HUES6 (cell line): ENCODE measurements at regions not wholly inside any gene's neighbourhood (a gene's known extent, or its start where the extent isn't known, plus 50 kb on each side); places are given as distances from the start of the nearest gene placed in this dataset.
A peak's percentile ranks its signal among the peaks of the same experiment; 100 is the strongest.

Experiments
- H3K27ac ChIP-seq: 2 replicates; pipeline ENCODE4 v1.7.0; 2013; ENCODE audit warnings: low read depth, mild to moderate bottlenecking, low read length, inconsistent platforms
- H3K27me3 ChIP-seq: 2 replicates; pipeline ENCODE4 v1.6.1; 2013; ENCODE audit warnings: low read length; ENCODE audit not compliant: control insufficient read depth, insufficient read depth
- H3K36me3 ChIP-seq: 2 replicates; pipeline ENCODE4 v1.6.1; 2013; ENCODE audit warnings: low read length; ENCODE audit not compliant: control insufficient read depth, insufficient read depth
- H3K4me1 ChIP-seq: 2 replicates; pipeline ENCODE4 v1.6.1; 2013; ENCODE audit warnings: low read length; ENCODE audit not compliant: control insufficient read depth, insufficient read depth
- H3K4me3 ChIP-seq: 2 replicates; pipeline ENCODE4 v1.5.1; 2013; ENCODE audit warnings: low read depth, low read length
- H3K9ac ChIP-seq: one replicate; pipeline ENCODE4 v1.6.1; 2013; ENCODE audit warnings: mild to moderate bottlenecking, low read length
- H3K9me3 ChIP-seq: 2 replicates; pipeline ENCODE4 v1.6.1; 2013; ENCODE audit warnings: low read depth, low read length; ENCODE audit not compliant: control insufficient read depth, insufficient read depth

GRCh38 chr2:52368141-52368540 is 1336.2 kb upstream of the NRXN1 start:
- Histone ChIP-seq H3K36me3 (peaks cover 24% of the 10 kb centered on the region; the same call in 1 of the 2 replicates), H3K4me3 (no peak overlapping the region), H3K27ac (no peak overlapping the region), H3K27me3 (no peaks in the 10 kb centered on the region), H3K9ac (no peak overlapping the region), H3K4me1 (no peaks in the 10 kb centered on the region), H3K9me3 (peaks cover 6% of the 10 kb centered on the region)

- H3K27ac ChIP-seq = no peak overlapping the region
- no peak overlapping the region for H3K9ac ChIP-seq
- peaks cover 6% of the 10 kb centered on the region for H3K9me3 ChIP-seq
- H3K4me1 ChIP-seq = no peaks in the 10 kb centered on the region
- H3K4me3 ChIP-seq = no peak overlapping the region
- H3K27me3 ChIP-seq = no peaks in the 10 kb centered on the region
- peaks cover 25% of the 10 kb centered on the region; the same call in 1 of the 2 replicates for H3K36me3 ChIP-seq
Measured at GRCh38 chr2:52365946-52366345, 1334.0 kb upstream of the NRXN1 start.

- H3K4me1 ChIP-seq = no peaks in the 10 kb centered on the region
- no peak overlapping the region for H3K9ac ChIP-seq
- peaks cover 83% of the 10 kb centered on the region for H3K36me3 ChIP-seq
- peaks cover 27% of the 10 kb centered on the region for H3K9me3 ChIP-seq
- no peak overlapping the region for H3K4me3 ChIP-seq
- no peak overlapping the region for H3K27ac ChIP-seq
- H3K27me3 ChIP-seq = no peaks in the 10 kb centered on the region
Measured at GRCh38 chr2:52356556-52356955, 1324.6 kb upstream of the NRXN1 start.

- peaks cover 4% of the 10 kb centered on the region; the same call in 1 of the 2 replicates for H3K9me3 ChIP-seq
- no peak overlapping the region for H3K9ac ChIP-seq
- H3K36me3 ChIP-seq = peaks cover 36% of the 10 kb centered on the region; the same call in 1 of the 2 replicates
- no peak overlapping the region for H3K27ac ChIP-seq
- H3K27me3 ChIP-seq = no peaks in the 10 kb centered on the region
- H3K4me1 ChIP-seq = peaks cover 32% of the 10 kb centered on the region
- H3K4me3 ChIP-seq = no peak overlapping the region
Measured at GRCh38 chr2:52347292-52347691, 1315.4 kb upstream of the NRXN1 start.

GRCh38 chr2:52345676-52346075 is 1313.7 kb upstream of the NRXN1 start:
- H3K27ac ChIP-seq = 0 out of 2 replicates have a peak overlapping the region, but pooled peaks have one; percentile 50
- no peak overlapping the region for H3K4me3 ChIP-seq
- H3K9me3 ChIP-seq = peaks cover 2% of the 10 kb centered on the region; the same call in 1 of the 2 replicates

GRCh38 chr2:52345082-52345481 is 1313.2 kb upstream of the NRXN1 start:
- Histone ChIP-seq H3K36me3 (peaks cover 23% of the 10 kb centered on the region; the same call in 1 of the 2 replicates), H3K9me3 (peaks cover 2% of the 10 kb centered on the region; the same call in 1 of the 2 replicates), H3K4me1 (peaks cover 51% of the 10 kb centered on the region), H3K27ac (no peak overlapping the region), H3K4me3 (no peak overlapping the region), H3K27me3 (no peaks in the 10 kb centered on the region), H3K9ac (no peak overlapping the region)

More at GRCh38 chr2:52345676-52346075, 1313.7 kb upstream of the NRXN1 start:
- peaks cover 29% of the 10 kb centered on the region; the same call in 1 of the 2 replicates for H3K36me3 ChIP-seq
- H3K4me1 ChIP-seq = peaks cover 48% of the 10 kb centered on the region
- H3K9ac ChIP-seq = no peak overlapping the region
- no peaks in the 10 kb centered on the region for H3K27me3 ChIP-seq

GRCh38 chr2:52343706-52344266 is 1311.9 kb upstream of the NRXN1 start:
- Histone ChIP-seq H3K4me1 (peaks cover 60% of the 10 kb centered on the region), H3K27ac (no peak overlapping the region), H3K36me3 (peaks cover 10% of the 10 kb centered on the region; the same call in 1 of the 2 replicates), H3K9ac (no peak overlapping the region), H3K9me3 (peaks cover 2% of the 10 kb centered on the region; the same call in 1 of the 2 replicates), H3K4me3 (no peak overlapping the region), H3K27me3 (no peaks in the 10 kb centered on the region)

GRCh38 chr2:52343010-52343409 is 1311.1 kb upstream of the NRXN1 start:
- Histone ChIP-seq H3K4me3 (no peak overlapping the region; the same call in 1 of the 2 replicates), H3K9ac (no peak overlapping the region), H3K27ac (no peak overlapping the region; the same call in 1 of the 2 replicates), H3K4me1 (peaks cover 67% of the 10 kb centered on the region), H3K9me3 (peaks cover 2% of the 10 kb centered on the region; the same call in 1 of the 2 replicates), H3K36me3 (peaks cover 3% of the 10 kb centered on the region; the same call in 1 of the 2 replicates), H3K27me3 (no peaks in the 10 kb centered on the region)

- H3K9ac ChIP-seq = no peak overlapping the region
- peaks cover 2% of the 10 kb centered on the region; the same call in 1 of the 2 replicates for H3K9me3 ChIP-seq
- H3K4me1 ChIP-seq = peaks cover 69% of the 10 kb centered on the region
- no peaks in the 10 kb centered on the region for H3K27me3 ChIP-seq
- peak overlapping the region; percentile 12; the same call in 1 of the 2 replicates for H3K27ac ChIP-seq
- peak overlapping the region; percentile 22; the same call in 1 of the 2 replicates for H3K4me3 ChIP-seq
- H3K36me3 ChIP-seq = peaks cover 3% of the 10 kb centered on the region; the same call in 1 of the 2 replicates
Measured at GRCh38 chr2:52342458-52342857, 1310.5 kb upstream of the NRXN1 start.

GRCh38 chr2:52341732-52342131 is 1309.8 kb upstream of the NRXN1 start:
- H3K27me3 ChIP-seq = no peaks in the 10 kb centered on the region
- no peak overlapping the region; the same call in 1 of the 2 replicates for H3K27ac ChIP-seq
- peaks cover 2% of the 10 kb centered on the region; the same call in 1 of the 2 replicates for H3K9me3 ChIP-seq
- H3K36me3 ChIP-seq = peaks cover 3% of the 10 kb centered on the region; the same call in 1 of the 2 replicates
- peaks cover 77% of the 10 kb centered on the region for H3K4me1 ChIP-seq
- peak overlapping the region; percentile 20; the same call in 1 of the 2 replicates for H3K4me3 ChIP-seq
- peak overlapping the region; percentile 2 for H3K9ac ChIP-seq

GRCh38 chr2:52340171-52340570 is 1308.2 kb upstream of the NRXN1 start:
- H3K9me3 ChIP-seq = no peaks in the 10 kb centered on the region
- H3K4me1 ChIP-seq = peaks cover 80% of the 10 kb centered on the region
- H3K27ac ChIP-seq = peak overlapping the region; percentile 33; the same call in 1 of the 2 replicates

More at GRCh38 chr2:52340171-52340570, 1308.2 kb upstream of the NRXN1 start:
- Histone ChIP-seq H3K9ac (peak overlapping the region; percentile 87), H3K4me3 (peak overlapping the region; percentile 51; the same call in 1 of the 2 replicates), H3K36me3 (peaks cover 3% of the 10 kb centered on the region; the same call in 1 of the 2 replicates), H3K27me3 (no peaks in the 10 kb centered on the region)
